Upper lobe of right lung (tissue), 1 donor: ENCODE measurements at regions not wholly inside any gene's neighbourhood (a gene's known extent, or its start where the extent isn't known, plus 50 kb on each side); places are given as distances from the start of the nearest gene placed in this dataset.

Experiments used
- ATAC-seq: fragments of 200-7000 bp; cut with Tn5 transposase; one replicate; pipeline ENCODE4 v1.9.1; 2020; ENCODE audit warnings: mild to moderate bottlenecking, moderate library complexity
- DNase-seq: peaks from one replicate; pipeline ENCODE4 v3.0.0-alpha.2; 2020
- H3K27ac ChIP-seq: fragments of 200-600 bp; one replicate; pipeline ENCODE4 v1.8.0; 2022
- H3K27me3 ChIP-seq: fragments of 200-600 bp; one replicate; pipeline ENCODE4 v1.8.0; 2022; ENCODE audit warnings: mild to moderate bottlenecking
- H3K36me3 ChIP-seq: fragments of 200-600 bp; one replicate; pipeline ENCODE4 v1.8.0; 2022
- H3K4me1 ChIP-seq: fragments of 200-600 bp; one replicate; pipeline ENCODE4 v1.8.0; 2022
- H3K4me3 ChIP-seq: fragments of 200-600 bp; one replicate; pipeline ENCODE4 v1.8.0; 2022; ENCODE audit warnings: mild to moderate bottlenecking
- H3K9me3 ChIP-seq: fragments of 200-600 bp; one replicate; pipeline ENCODE4 v1.8.0; 2022
- CTCF ChIP-seq: fragments of 200-600 bp; IDR thresholded peaks from one replicate; pipeline ENCODE4 v1.8.0; 2022; ENCODE audit warnings: antibody characterized with exemption
- intact Hi-C: fragments of 100-400 bp; cut with DNase I; formaldehyde crosslinking; loops from one replicate; pipeline ENCODE4 v1.11.0; 2022
- donor health status: DM: no; HTN: yes; CAD: no; lungs with severe emphysema.

- no peak for DNase-seq
Observed at GRCh38 chr5:111948092-111948841, 191.3 kb upstream of the NREP start.

GRCh38 chr5:111946556-111946955, 189.6 kb upstream of the NREP start:
- Histone ChIP-seq H3K4me1 (no peaks in the 10 kb centered on the region), H3K27me3 (no peaks in the 10 kb centered on the region), H3K4me3 (no peak overlapping the region), H3K36me3 (no peaks in the 10 kb centered on the region), H3K27ac (no peak overlapping the region), H3K9me3 (no peaks in the 10 kb centered on the region)
- no peak for DNase-seq
- ATAC-seq, result no peak
- intact Hi-C loops, result no loop called here
- TF ChIP-seq CTCF, result no peak

More at GRCh38 chr5:111948092-111948841, 191.3 kb upstream of the NREP start:
- Histone ChIP-seq H3K4me3 (no peak overlapping the region), H3K9me3 (no peaks in the 10 kb centered on the region), H3K27ac (no peak overlapping the region), H3K36me3 (no peaks in the 10 kb centered on the region), H3K27me3 (no peaks in the 10 kb centered on the region), H3K4me1 (no peaks in the 10 kb centered on the region)
- intact Hi-C loops, result no loop called here
- TF ChIP-seq CTCF, result no peak
- ATAC-seq, result no peak

- H3K36me3 ChIP-seq, result no peaks in the 10 kb centered on the region
- H3K4me1 ChIP-seq, result no peaks in the 10 kb centered on the region
- H3K9me3 ChIP-seq, result no peaks in the 10 kb centered on the region
- H3K27ac ChIP-seq, result no peak overlapping the region
- H3K4me3 ChIP-seq, result no peak overlapping the region
- intact Hi-C loops, result no loop called here
- H3K27me3 ChIP-seq, result no peaks in the 10 kb centered on the region
- ATAC-seq (no peak), DNase-seq (no peak)
- no peak for TF ChIP-seq CTCF
Observed at GRCh38 chr5:111945535-111945934, 188.5 kb upstream of the NREP start.

- no peaks in the 10 kb centered on the region for H3K36me3 ChIP-seq
- no peak overlapping the region for H3K27ac ChIP-seq
- DNase-seq, result no peak
- intact Hi-C loops, result no loop called here
- no peak for ATAC-seq
- H3K9me3 ChIP-seq, result no peaks in the 10 kb centered on the region
- no peaks in the 10 kb centered on the region for H3K4me1 ChIP-seq
- TF ChIP-seq CTCF, result no peak
- H3K4me3 ChIP-seq, result no peak overlapping the region
- no peaks in the 10 kb centered on the region for H3K27me3 ChIP-seq
Observed at GRCh38 chr5:111942661-111943401, 185.8 kb upstream of the NREP start.

GRCh38 chr5:111942201-111942600, 185.2 kb upstream of the NREP start:
- intact Hi-C loops, result no loop called here
- no peaks in the 10 kb centered on the region for H3K36me3 ChIP-seq
- no peaks in the 10 kb centered on the region for H3K4me1 ChIP-seq
- no peaks in the 10 kb centered on the region for H3K9me3 ChIP-seq
- H3K4me3 ChIP-seq, result no peak overlapping the region
- no peak overlapping the region for H3K27ac ChIP-seq
- H3K27me3 ChIP-seq, result no peaks in the 10 kb centered on the region
- DNase-seq, result no peak
- ATAC-seq, result no peak
- no peak for TF ChIP-seq CTCF
